H1 (cell line): ENCODE measurements at regions not wholly inside any gene's neighbourhood (a gene's known extent, or its start where the extent isn't known, plus 50 kb on each side); places are given as distances from the start of the nearest gene placed in this dataset.

Experiments used
- JUN ChIP-seq: IDR thresholded peaks from 2 replicates; pipeline ENCODE4 v1.6.1; 2011; ENCODE audit warnings: low read depth, mild to moderate bottlenecking, improper control_type of control experiment, low read length

- TF ChIP-seq JUN, result no peak
These were observed 331.9 kb downstream of the FOXL1 start (continued) for GRCh38 chr16:86910161-86910769.
